ENCODE measurements at regions not wholly inside any gene's neighbourhood (a gene's known extent, or its start where the extent isn't known, plus 50 kb on each side); places are given as distances from the start of the nearest gene placed in this dataset.

DNA sequence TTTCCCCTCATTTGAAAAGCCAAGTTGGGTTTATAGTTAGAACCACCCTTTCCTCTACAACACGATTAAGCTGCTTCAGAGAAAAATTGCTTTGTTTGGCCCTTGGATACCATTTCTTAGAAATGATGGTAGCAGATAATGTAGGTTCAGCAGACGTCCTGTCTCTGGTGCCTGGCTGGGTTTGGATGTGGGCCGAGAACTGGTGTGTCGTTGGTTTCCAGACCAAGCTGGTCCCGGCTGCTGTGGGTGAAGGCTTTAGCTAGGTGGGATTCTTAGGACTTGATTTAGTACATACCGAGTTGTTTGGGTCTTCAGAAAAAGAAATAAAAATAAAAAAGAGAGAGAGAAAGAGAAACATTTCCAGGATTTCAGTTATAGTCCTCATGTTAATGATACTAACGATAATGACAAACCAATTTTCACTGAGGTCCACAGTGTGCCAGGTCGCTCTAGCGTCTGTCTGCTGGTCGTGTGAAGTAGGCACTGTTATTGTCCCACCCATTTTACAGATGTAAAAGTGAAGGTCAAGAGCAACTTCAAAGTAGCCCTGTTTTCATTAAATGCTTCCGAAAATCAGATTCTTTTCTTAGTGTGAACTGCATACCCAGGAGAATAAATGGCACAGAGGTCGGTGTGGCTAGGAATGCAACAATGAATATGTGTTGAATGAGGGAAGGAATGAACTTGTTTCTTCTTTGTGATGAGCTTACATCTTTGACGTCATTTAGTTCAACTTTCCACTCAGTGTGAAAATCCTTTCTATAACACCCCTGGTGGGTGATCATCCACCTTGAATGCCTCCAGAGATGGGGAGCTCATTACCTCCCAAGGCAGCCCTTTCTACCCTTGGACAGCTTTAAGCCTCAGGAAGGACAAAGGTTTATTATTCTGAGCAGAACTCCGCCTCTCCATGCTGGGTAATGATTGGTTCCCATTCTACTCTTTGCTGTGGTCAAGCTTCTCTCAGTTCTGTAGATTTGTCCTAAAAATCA is 115.9 kb downstream of the INHBB start:
- TF ChIP-seq CTCF (conservative IDR thresholded peaks at IDR 0.05; ENCODE audit: control insufficient read depth, insufficient read depth, low read depth, low read length), result no peak
- DNase-seq (ENCODE audit: low read depth), result no peak
- H3K4me3 ChIP-seq (ENCODE audit: control insufficient read depth, low read depth, low read length), result no peak overlapping the region

DNA sequence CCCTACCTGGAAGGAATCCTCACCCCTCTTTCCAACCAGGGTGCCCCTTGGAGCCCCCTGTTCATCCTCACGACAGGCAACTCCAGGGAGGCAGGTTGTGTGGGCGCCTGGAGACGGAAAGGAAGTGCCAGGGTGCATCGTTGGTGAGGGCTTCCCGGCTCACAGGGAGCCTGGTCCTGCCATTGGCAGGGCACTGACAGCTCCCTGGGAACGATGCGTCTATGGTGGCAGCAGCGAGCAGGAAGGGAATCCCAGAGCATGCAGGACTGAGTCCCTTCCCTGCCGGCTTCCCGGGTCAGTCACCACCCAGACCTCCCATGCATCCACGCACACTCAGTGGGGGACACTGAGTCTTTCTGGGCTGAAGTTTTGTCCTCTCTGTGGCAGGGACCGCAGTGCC is 117.6 kb downstream of the INHBB start:
- no peak for DNase-seq (ENCODE audit: low read depth)
- no peak overlapping the region for H3K4me3 ChIP-seq (ENCODE audit: control insufficient read depth, low read depth, low read length)
- TF ChIP-seq CTCF (conservative IDR thresholded peaks at IDR 0.05; ENCODE audit: control insufficient read depth, insufficient read depth, low read depth, low read length), result no peak

DNA sequence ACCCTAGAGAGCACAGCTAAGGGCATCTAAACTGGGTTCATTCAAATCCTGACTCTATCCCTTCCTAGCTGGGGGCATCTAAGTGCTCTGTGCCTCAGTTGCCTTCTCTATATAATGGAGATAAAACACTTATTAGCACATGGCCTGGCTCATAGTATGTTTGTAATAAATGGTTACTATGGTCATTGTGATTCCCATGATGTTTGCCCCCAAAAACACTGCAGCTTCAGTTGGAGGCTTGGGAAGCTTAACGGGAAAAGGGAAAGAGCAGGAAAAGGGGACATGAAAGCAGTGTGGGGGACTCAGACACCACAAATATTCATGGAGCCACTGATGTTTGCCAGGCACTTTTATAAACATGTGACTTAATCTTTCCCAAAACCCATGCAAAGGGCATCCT is 118.1 kb downstream of the INHBB start:
- TF ChIP-seq CTCF (conservative IDR thresholded peaks at IDR 0.05; ENCODE audit: control insufficient read depth, insufficient read depth, low read depth, low read length), result no peak
- DNase-seq (ENCODE audit: low read depth), result no peak
- no peak overlapping the region for H3K4me3 ChIP-seq (ENCODE audit: control insufficient read depth, low read depth, low read length)

GRCh38 chr2:120464448-120464931 is 118.6 kb downstream of the INHBB start:
- no peak overlapping the region for H3K4me3 ChIP-seq (ENCODE audit: control insufficient read depth, low read depth, low read length)
- TF ChIP-seq CTCF (conservative IDR thresholded peaks at IDR 0.05; ENCODE audit: control insufficient read depth, insufficient read depth, low read depth, low read length), result no peak
- no peak for DNase-seq (ENCODE audit: low read depth)

DNA sequence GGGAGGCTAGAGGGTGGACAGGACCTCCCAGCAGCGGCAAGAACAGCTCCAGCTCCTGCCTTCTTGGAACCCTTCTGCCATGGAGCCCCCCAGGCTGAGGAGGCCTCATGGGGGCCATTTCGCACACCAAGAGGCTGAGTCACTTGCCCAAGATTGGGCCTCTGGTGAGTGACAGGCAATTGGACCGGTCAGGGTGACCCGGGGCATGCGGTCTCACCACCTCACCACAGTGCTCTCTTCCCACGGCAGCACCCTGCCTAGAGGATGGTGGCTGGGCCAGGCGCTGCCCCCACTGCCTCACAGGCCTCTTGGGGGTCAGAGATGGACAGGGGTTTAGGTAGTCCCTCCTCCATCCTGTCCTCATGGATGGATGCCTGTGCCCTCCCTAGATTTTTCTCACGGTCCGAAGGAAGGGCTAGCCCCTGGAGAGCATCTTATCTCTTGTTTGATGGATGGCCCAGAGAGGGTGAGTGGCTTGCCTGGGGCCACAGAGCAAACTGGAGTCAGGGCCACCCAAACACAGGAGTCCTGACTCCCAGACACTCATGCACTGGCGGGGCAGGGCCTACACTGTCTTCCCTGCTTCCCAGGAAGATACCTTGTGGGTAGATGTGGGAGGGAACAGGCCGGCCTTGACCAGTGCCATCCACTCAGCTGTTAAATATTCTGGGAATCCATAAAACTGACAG is 119.2 kb downstream of the INHBB start:
- DNase-seq (ENCODE audit: low read depth), result no peak
- no peak overlapping the region for H3K4me3 ChIP-seq (ENCODE audit: control insufficient read depth, low read depth, low read length)
- no peak for TF ChIP-seq CTCF (conservative IDR thresholded peaks at IDR 0.05; ENCODE audit: control insufficient read depth, insufficient read depth, low read depth, low read length)

GRCh38 chr2:120465701-120465988 is 119.7 kb downstream of the INHBB start:
- no peak overlapping the region for H3K4me3 ChIP-seq (ENCODE audit: control insufficient read depth, low read depth, low read length)
- TF ChIP-seq CTCF (conservative IDR thresholded peaks at IDR 0.05; ENCODE audit: control insufficient read depth, insufficient read depth, low read depth, low read length), result no peak
- DNase-seq (ENCODE audit: low read depth), result no peak
